HG03354 (cell line): ENCODE measurements at regions not wholly inside any gene's neighbourhood (a gene's known extent, or its start where the extent isn't known, plus 50 kb on each side); places are given as distances from the start of the nearest gene placed in this dataset.
"Not testable (repeated sequence)": the region's sequence is repeated elsewhere in the genome, so short reads cannot be mapped to it uniquely, and the experiment has no call there.

Experiments
- ATAC-seq: cut with Tn5 transposase; IDR thresholded peaks from one replicate; pipeline ENCODE4 v1.9.1; 2021; ENCODE audit warnings: mild to moderate bottlenecking; ENCODE audit not compliant: unreplicated experiment, poor library complexity, severe bottlenecking

- no peak for ATAC-seq
Observed at GRCh38 chr4:84298023-84298718, 200.9 kb downstream of the NKX6-1 start.

- ATAC-seq = no peak
Observed at GRCh38 chr4:84291969-84292368, 207.1 kb downstream of the NKX6-1 start.

DNA sequence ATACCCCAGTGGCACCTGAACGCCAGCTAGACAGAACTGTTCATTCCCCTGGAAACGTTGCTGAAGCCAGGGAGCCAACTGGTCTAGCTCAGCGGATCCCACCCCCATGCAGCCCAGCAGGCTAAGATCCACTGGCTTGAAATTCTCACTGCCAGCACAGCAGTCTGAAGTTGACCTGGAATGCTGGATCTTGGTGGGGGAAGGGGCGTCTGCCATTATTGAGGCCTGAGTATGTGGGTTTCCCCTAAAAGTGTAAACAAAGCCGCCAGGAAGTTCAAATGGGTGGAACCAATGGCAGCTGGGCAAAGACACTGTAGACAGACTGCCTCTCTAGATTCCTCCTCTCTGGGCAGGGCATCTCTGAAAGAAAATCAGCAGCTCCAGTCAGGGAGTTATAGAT is 213.0 kb downstream of the NKX6-1 start:
- no peak for ATAC-seq

- ATAC-seq = no peak
Observed at GRCh38 chr4:84279678-84280077, 219.4 kb downstream of the NKX6-1 start.

DNA sequence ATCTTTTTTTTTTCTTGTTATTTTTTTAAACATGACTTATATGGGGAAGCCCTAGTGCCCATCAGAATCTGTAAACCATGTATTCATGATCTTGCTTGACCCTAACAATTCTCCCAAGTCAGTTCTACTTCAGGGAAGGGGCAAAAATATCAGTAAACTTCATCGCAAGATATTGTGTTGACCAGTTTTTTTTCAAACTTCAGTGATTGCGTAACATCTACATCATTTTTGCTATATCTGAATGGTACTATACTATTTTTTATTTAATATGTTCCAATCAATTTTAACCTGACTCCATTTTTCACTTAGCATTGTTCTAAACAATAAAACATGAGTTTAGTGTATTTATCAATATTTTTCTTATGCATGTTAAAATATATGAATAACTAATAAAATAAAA is 221.2 kb downstream of the NKX6-1 start:
- no peak for ATAC-seq

DNA sequence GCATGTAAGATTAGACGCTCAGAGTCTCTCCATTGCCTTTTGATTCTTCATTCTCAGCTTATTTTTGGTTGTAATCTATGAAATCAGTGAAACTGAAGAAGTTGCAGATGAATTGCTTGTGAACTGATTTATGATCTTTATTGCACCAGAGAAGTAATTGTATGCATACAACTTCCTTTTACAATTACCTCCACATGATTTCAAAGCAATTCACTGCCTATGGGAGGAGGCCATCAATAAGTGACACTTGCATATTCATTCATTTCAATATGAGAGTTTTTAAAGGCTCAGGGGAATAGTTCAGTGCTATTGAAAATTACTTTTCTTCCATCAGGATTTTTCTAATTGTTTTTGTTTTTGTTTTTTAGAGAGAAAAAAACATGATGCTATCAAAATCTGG is 222.3 kb downstream of the NKX6-1 start:
- no peak for ATAC-seq

DNA sequence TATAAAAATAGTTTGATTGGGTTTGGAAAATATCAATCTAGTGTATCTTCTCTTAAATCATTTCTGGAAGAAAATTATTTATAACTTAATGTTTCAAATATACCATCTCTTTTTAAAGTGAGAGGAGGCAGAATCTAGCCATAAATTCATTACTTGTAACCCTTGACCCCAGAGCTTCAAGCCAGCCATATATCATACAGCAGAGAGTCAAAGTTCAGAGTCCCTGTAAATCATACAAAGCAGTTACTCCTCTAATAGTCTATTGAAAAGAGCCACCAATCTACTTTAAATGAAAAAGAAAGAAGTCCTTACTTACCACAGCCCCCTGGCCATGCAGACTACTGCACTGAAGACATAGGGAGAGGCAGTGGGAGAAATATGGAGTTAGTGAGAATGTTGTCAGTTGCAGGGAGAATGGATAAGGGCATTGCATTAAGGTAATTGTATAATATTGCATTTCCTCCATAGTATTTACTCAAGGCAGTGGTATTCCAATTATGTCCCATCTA is 229.5 kb downstream of the NKX6-1 start:
- ATAC-seq = no peak

- ATAC-seq = peak; percentile 58
Observed at GRCh38 chr4:84264652-84265051, 234.4 kb downstream of the NKX6-1 start.

DNA sequence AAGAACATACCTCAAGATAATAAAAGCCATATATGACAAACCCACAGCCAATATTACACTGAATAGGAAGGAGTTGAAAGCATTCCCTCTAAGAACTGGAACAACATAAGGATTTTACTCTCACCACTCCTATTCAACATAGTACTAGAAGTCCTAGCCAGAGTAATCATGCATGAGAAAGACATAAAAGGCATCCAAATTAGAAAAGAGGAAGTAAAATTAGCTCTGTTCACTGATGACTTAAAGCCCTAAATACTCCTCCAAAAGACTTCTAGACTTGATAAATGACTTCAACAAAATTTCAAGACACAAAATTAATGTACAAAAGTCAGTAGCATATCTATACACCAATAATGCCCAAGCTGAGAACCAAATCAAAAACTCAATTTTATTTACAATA is 235.7 kb downstream of the NKX6-1 start:
- no peak for ATAC-seq

DNA sequence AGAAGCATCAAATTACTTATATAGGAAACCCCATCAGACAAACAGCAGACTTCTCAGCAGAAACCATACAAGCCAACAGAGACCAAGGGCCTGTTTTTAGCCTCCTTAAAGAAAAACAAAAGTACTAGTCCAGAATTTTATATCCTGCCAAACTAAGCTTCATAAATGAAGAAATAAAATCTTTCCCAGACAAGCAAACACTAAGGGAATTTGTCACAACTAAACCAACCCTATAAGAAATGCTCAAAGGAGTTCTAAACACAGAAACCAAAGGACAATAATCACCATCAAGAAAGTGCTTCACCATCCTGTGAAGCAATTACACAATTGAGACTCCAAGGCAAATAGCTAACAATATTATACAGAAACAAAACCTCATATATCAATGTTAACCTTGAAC is 238.6 kb downstream of the NKX6-1 start:
- no peak for ATAC-seq

DNA sequence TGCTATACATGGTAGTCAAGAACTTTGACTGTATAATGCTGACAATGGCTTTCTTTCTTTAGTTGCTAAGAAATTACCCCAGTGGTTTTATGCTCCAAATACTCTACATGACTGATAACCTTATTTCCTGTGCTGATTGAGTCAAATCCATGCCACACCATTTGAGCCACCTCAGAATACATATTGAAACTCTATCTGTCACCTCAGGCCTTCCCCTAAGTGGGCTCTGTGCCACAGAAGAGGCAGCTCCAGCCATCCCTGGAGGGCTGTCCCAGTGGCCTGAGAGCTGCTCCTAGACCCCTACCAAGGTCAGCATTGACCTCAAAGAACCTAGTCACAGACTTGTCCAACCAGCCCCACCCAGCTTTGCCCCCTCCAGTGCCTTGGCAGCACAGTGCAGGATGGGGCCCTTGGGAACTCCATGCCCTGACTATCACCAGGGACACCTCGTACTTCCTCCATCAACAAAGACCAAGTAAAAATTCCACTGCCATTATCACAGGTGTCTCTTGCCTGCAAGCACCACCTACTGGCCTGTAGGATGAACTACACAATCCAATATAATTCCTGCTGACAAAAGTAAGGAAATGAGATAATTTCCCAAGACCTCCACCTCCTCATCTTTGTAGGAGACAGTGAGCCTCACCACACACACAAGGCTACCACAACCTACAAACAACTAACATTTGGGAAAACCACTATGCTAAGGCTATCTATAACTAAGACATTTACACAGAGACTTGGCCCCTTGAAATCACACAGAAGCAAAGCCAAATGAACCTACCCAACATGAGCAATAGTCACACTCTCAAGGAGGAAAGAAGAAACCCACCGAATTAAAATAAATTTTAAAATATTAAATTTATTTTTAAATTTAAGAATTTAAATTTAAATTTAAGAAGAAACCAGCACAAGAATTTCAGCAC is 239.9 kb downstream of the NKX6-1 start:
- peak; percentile 86 for ATAC-seq

GRCh38 chr4:84254537-84254936 is 244.6 kb downstream of the NKX6-1 start:
- no peak for ATAC-seq

- ATAC-seq = no peak
Observed at GRCh38 chr4:84249521-84249920, 249.6 kb downstream of the NKX6-1 start.

- not testable (repeated sequence) for ATAC-seq
Observed at GRCh38 chr4:84245042-84245441, 254.1 kb downstream of the NKX6-1 start.

DNA sequence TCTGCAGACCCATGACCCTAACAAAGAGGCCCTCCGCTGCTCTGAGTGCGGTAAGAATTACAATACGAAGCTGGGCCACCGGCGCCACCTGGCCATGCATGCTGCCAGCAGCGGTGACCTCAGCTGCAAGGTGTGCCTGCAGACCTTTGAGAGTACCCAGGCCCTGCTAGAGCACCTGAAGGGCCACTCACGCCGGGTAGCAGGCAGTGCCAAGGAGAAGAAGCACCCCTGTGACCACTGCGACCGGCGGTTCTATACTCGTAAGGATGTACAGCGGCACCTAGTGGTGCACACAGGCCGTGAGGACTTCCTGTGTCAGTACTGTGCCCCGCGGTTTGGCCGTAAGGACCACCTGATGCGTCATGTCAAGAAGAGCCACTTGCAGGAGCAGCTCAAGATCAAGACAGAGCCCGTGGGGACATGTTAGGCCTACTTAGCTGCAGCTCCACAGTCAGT is 254.7 kb downstream of the NKX6-1 start:
- not testable (repeated sequence) for ATAC-seq

- ATAC-seq = no peak
Observed at GRCh38 chr4:84243685-84244084, 255.4 kb downstream of the NKX6-1 start.

GRCh38 chr4:84239278-84239845 is 259.7 kb downstream of the NKX6-1 start:
- ATAC-seq = no peak

- ATAC-seq = no peak
Observed at GRCh38 chr4:84238247-84239090, 260.6 kb downstream of the NKX6-1 start.

- ATAC-seq = no peak
Observed at GRCh38 chr4:84237008-84237407, 262.1 kb downstream of the NKX6-1 start.
